Adrenal gland (tissue), 9 donors: ENCODE measurements at regions not wholly inside any gene's neighbourhood (a gene's known extent, or its start where the extent isn't known, plus 50 kb on each side); places are given as distances from the start of the nearest gene placed in this dataset.

ENCODE experiments used
- DNase-seq, 7 donors: peaks; one replicate each; pipeline ENCODE4 v3.0.0-alpha.2; 2019 to 2020
- H3K27ac ChIP-seq, 5 donors: fragments of 200-600 bp; sonication (generic) in 4 of 5; 1 replicate in 3 of 5; 2 replicates in 2 of 5; pipeline versions ENCODE4 v1.5.1 to v1.8.0; 2016 to 2020; ENCODE audit warnings: mild to moderate bottlenecking in 1 of 5
- H3K27me3 ChIP-seq: fragments of 200-600 bp; 2 replicates; pipeline ENCODE4 v1.8.0; 2021
- H3K36me3 ChIP-seq, 2 donors: fragments of 200-600 bp; replicated peaks in 1 of 2; 1 replicate in 1 of 2; 2 replicates in 1 of 2; pipeline versions ENCODE4 v1.5.1 to v1.8.0; 2018 to 2022
- H3K4me1 ChIP-seq, 2 donors: fragments of 200-600 bp; replicated peaks in 1 of 2; 1 replicate in 1 of 2; 2 replicates in 1 of 2; pipeline versions ENCODE4 v1.5.1 to v1.8.0; 2018 to 2021
- H3K4me3 ChIP-seq, 4 donors: fragments of 200-600 bp; sonication (generic) in 3 of 4; one replicate each; pipeline ENCODE4 v1.5.1; 2016 to 2018
- H3K9me3 ChIP-seq, 3 donors: fragments of 200-600 bp; sonication (generic) in 1 of 3; replicated peaks in 1 of 3; 1 replicate in 2 of 3; 2 replicates in 1 of 3; pipeline versions ENCODE4 v1.5.1 to v1.8.0; 2016 to 2021
- CTCF ChIP-seq, 6 experiments: fragments of 450-650 bp in 4 of 6; fragments of 200-600 bp in 2 of 6; sonication (generic) in 1 of 6; IDR thresholded peaks; 1 replicate in 5 of 6; 2 replicates in 1 of 6; pipeline versions ENCODE4 v1.5.1 to v1.8.0; 2016 to 2021; ENCODE audit warnings: antibody characterized with exemption in 6 of 6, mild to moderate bottlenecking in 2 of 6, moderate library complexity in 1 of 6
- POLR2A ChIP-seq, 2 donors: fragments of 450-650 bp; IDR thresholded peaks; one replicate each; pipeline ENCODE4 v1.6.1; 2017; ENCODE audit warnings: antibody characterized with exemption in 2 of 2, mild to moderate bottlenecking in 2 of 2, moderate library complexity in 1 of 2
- WGBS, 4 donors: extraction: QIAGEN DNeasy Blood & Tissue Kit in 2 of 4; methylation state at CpG; one replicate each; pipeline versions ENCODE4 v1.1.5 to v1.1.7; 2013 to 2017; 5-methylcytosine and 5-hydroxymethylcytosine counted together
- intact Hi-C, 2 donors: fragments of 100-400 bp; cut with DNase I; formaldehyde crosslinking; loops; one replicate each; pipeline versions ENCODE4 v1.14.1 to v1.15.0; 2022 to 2023
- donor health status: healthy with polysubstance abuse.
- donor health status: Bipolar disorder and iron deficiency.
- donor health status: DM: yes; HTN: yes; CAD: no.
- donor health status: DM: no; HTN: no; CAD: no.
- donor health status: DM: no; HTN: no; CAD: no.

DNA sequence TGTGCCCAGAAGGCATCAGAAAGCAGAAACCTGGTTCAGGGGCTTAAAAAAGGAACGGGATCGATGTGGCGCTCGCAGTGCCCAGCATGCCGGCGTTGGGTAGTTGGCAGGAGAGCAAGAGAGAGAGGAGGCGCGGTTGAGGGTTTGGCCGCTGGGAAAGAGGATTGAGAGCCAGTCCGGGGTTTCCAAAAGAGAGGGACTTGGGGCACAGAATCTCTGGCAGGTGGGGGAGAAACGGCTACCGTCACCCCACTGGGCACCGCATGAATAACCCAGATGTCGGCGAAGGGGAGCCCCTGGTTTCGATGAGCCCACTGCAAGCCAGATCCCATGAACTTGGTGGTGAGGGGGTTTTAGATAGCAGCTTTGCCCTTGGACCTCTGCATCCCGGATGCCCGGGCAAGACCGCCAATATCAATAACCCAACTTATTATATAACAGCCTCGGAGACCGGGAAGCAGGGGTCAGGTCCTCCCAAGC, 60.4 kb upstream of the ACOT11 start:
- H3K27me3 ChIP-seq: no peaks in the 10 kb centered on the region
- 15 to 37% (median 30%) methylated on average over 17 to 21 of the region's 21 CpGs for WGBS, 4 donors
- H3K27ac ChIP-seq: peak overlapping the region; percentile 72 to 91 (median 90)
- H3K4me3 ChIP-seq: peak overlapping the region in 3 of 4 donors; percentile 11 to 73 (median 58)
- peak in 6 of 7 donors; percentile 36 to 67 (median 42) for DNase-seq
- no peaks in the 10 kb centered on the region for H3K9me3 ChIP-seq
- H3K36me3 ChIP-seq: no peaks in the 10 kb centered on the region
- TF ChIP-seq POLR2A (IDR thresholded peaks at IDR 0.05) (no peak), CTCF (IDR thresholded peaks at IDR 0.05) (no peak)
- H3K4me1 ChIP-seq: peaks cover 14 to 26% of the 10 kb centered on the region in 2 donors
- intact Hi-C loops: loop anchor here (2.0 to 5.0 kb wide), 3 partner anchors 79 to 265 kb away; no protein-coding TSS in a partner anchor

- intact Hi-C loops: loop anchor here (2.0 to 5.0 kb wide), 3 partner anchors 78 to 265 kb away; no protein-coding TSS in a partner anchor
- DNase-seq: no peak
These were observed 61.1 kb upstream of the ACOT11 start for GRCh38 chr1:54486907-54487306.

DNA sequence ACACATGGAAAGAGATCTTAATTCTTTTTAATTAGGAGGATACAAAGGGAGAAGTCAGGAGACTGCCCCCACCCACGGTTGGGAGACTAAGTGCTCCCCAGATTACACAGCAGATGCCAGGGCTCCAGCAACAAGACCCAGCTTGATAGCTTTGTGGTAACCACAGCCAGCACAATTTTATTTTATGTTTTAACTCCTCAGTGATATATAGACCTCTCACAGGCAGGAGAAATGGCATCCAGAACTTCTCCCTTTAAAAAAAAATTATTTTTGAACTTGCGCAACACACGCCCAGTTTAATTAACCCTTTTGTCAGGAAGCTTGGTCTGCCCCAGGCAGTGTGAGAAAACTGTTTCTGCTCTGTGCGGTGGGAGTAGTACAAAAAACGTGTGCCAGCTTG, 62.6 kb upstream of the ACOT11 start:
- intact Hi-C loops: loop anchor here (2.0 to 5.0 kb wide), 3 partner anchors 75 to 263 kb away; no protein-coding TSS in a partner anchor
- 30 to 52% (median 45%) methylated on average over 5 of the region's 5 CpGs for WGBS, 4 donors

More at GRCh38 chr1:54486907-54487306, 61.1 kb upstream of the ACOT11 start:
- WGBS, 4 donors: 63 to 70% (median 68%) methylated on average over 6 to 8 of the region's 8 CpGs
- H3K36me3 ChIP-seq: no peaks in the 10 kb centered on the region
- no peaks in the 10 kb centered on the region for H3K9me3 ChIP-seq
- H3K4me3 ChIP-seq: no peak overlapping the region
- peaks cover 14 to 26% of the 10 kb centered on the region in 2 donors for H3K4me1 ChIP-seq
- H3K27ac ChIP-seq: no peak overlapping the region
- H3K27me3 ChIP-seq: no peaks in the 10 kb centered on the region
- TF ChIP-seq CTCF (IDR thresholded peaks at IDR 0.05): no peak
- no peak for TF ChIP-seq POLR2A (IDR thresholded peaks at IDR 0.05)

GRCh38 chr1:54483875-54484437, 64.1 kb upstream of the ACOT11 start:
- DNase-seq: no peak
- no peak overlapping the region for H3K4me3 ChIP-seq
- peaks cover 11 to 16% of the 10 kb centered on the region in 2 donors for H3K4me1 ChIP-seq
- TF ChIP-seq POLR2A (IDR thresholded peaks at IDR 0.05) (no peak), CTCF (IDR thresholded peaks at IDR 0.05) (no peak)
- no peak overlapping the region for H3K27ac ChIP-seq
- intact Hi-C loops: loop anchor here in 1 of 2 donors (2.0 kb wide), 1 partner anchor 73 kb away; no protein-coding TSS in a partner anchor
- WGBS, 4 donors: 87 to 95% (median 93%) methylated on average over 11 of the region's 11 CpGs
- H3K27me3 ChIP-seq: no peaks in the 10 kb centered on the region
- no peaks in the 10 kb centered on the region for H3K9me3 ChIP-seq
- no peaks in the 10 kb centered on the region for H3K36me3 ChIP-seq

More for the DNA sequence above, 62.6 kb upstream of the ACOT11 start:
- no peak overlapping the region for H3K27ac ChIP-seq
- no peaks in the 10 kb centered on the region for H3K36me3 ChIP-seq
- H3K4me1 ChIP-seq: peaks cover 14 to 26% of the 10 kb centered on the region in 2 donors
- no peak overlapping the region for H3K4me3 ChIP-seq
- DNase-seq: no peak
- TF ChIP-seq CTCF (IDR thresholded peaks at IDR 0.05): no peak
- no peak for TF ChIP-seq POLR2A (IDR thresholded peaks at IDR 0.05)
- H3K27me3 ChIP-seq: no peaks in the 10 kb centered on the region
- H3K9me3 ChIP-seq: no peaks in the 10 kb centered on the region
